K562 (cell line): ENCODE measurements at regions not wholly inside any gene's neighbourhood (a gene's known extent, or its start where the extent isn't known, plus 50 kb on each side); places are given as distances from the start of the nearest gene placed in this dataset.

Experiments used
- ATAC-seq: fragments of 200-7000 bp; cut with Tn5 transposase; 3 replicates; pipeline ENCODE4 v1.9.1; 2020; ENCODE audit warnings: moderate library complexity
- BruUV-seq: library from RNA; stranded (reverse); fragments of 400-500 nt; replicated peaks from 2 replicates; lab custom pipeline; 2021; lab: Mats Ljungman, UMichigan
- CTCF ChIA-PET: fragments of 300-600 bp; formaldehyde crosslinking; extraction: SDS; loops from one replicate; lab custom pipeline; 2021; ENCODE audit warnings: low intra/inter-chr PET ratio; lab: Yijun Ruan, JAX
- POLR2A ChIA-PET: fragments of 300-600, 350-650 bp; sonication (Branson Sonifier 250); formaldehyde crosslinking; extraction: SDS; loops from one replicate; lab custom pipeline; 2021; ENCODE audit warnings: antibody characterized with exemption, inconsistent platforms; lab: Yijun Ruan, JAX
- DNase-seq, 4 experiments: peaks; one replicate each; pipeline versions ENCODE4 v3.0.0 to v3.0.0-alpha.2; 2011 to 2018; ENCODE audit warnings: low spot score in 3 of 4, mixed read lengths in 3 of 4; ENCODE audit errors: extremely low read depth in 1 of 4
- FAIRE-seq: peaks from 2 replicates; lab custom pipeline; 2011; peaks lifted over from hg19 to GRCh38; lab: Jason Lieb, UNC
- H2AFZ ChIP-seq: 2 replicates; pipeline ENCODE4 v1.6.0; 2011; ENCODE audit warnings: low read depth, low read length, control low read depth, inconsistent platforms
- H3K27ac ChIP-seq: fragments of 200-600 bp; 3 replicates; pipeline ENCODE4 v1.8.0; 2011; ENCODE audit warnings: low read depth, mild to moderate bottlenecking, control low read depth, inconsistent platforms, low read length, moderate library complexity, mixed read lengths; ENCODE audit errors: extremely low read depth
- H3K27me3 ChIP-seq, 2 experiments: fragments of 300-600 bp in 1 of 2; 2 replicates in 1 of 2; 3 replicates in 1 of 2; pipeline versions ENCODE4 v1.6.0 to v1.8.0; 2011; ENCODE audit warnings: inconsistent platforms in 2 of 2, low read length in 2 of 2, mild to moderate bottlenecking in 1 of 2, mixed read lengths in 1 of 2, moderate library complexity in 1 of 2; ENCODE audit not compliant: control insufficient read depth in 2 of 2, insufficient read depth in 2 of 2
- H3K36me3 ChIP-seq: fragments of 300-600 bp; 3 replicates; pipeline ENCODE4 v1.8.0; 2011; ENCODE audit warnings: mild to moderate bottlenecking, low read length, inconsistent platforms; ENCODE audit not compliant: control insufficient read depth, insufficient read depth
- H3K4me1 ChIP-seq, 2 experiments: fragments of 200-600 bp in 1 of 2; replicated peaks in 1 of 2; 2 replicates in 1 of 2; 3 replicates in 1 of 2; pipeline versions ENCODE4 v1.5.1 to v1.8.0; 2011; ENCODE audit warnings: inconsistent platforms in 2 of 2, low read length in 2 of 2, mild to moderate bottlenecking in 1 of 2, mixed read lengths in 1 of 2, moderate library complexity in 1 of 2; ENCODE audit not compliant: control insufficient read depth in 2 of 2, insufficient read depth in 2 of 2
- H3K4me2 ChIP-seq: 2 replicates; pipeline ENCODE4 v1.6.1; 2011; ENCODE audit warnings: low read length, control low read depth, inconsistent platforms, mixed read lengths; ENCODE audit not compliant: insufficient read depth
- H3K4me3 ChIP-seq: fragments of 200-600 bp; sonication (generic), shearing (Covaris generic); 2 replicates; pipeline ENCODE4 v1.5.1; 2016; ENCODE audit warnings: control low read depth, inconsistent platforms
- H3K79me2 ChIP-seq: fragments of 200-600 bp; 3 replicates; pipeline ENCODE4 v1.8.0; 2011; ENCODE audit warnings: low read length, inconsistent platforms; ENCODE audit not compliant: control insufficient read depth, insufficient read depth
- H3K9ac ChIP-seq, 2 experiments: 2 replicates each; pipeline versions ENCODE4 v1.6.0 to v1.6.1; 2011; ENCODE audit warnings: low read depth in 2 of 2, low read length in 2 of 2, control low read depth in 1 of 2, inconsistent platforms in 1 of 2, mild to moderate bottlenecking in 1 of 2, mixed read lengths in 1 of 2; ENCODE audit not compliant: insufficient read depth in 1 of 2
- H3K9me1 ChIP-seq: one replicate; pipeline ENCODE4 v1.6.0; 2011; ENCODE audit warnings: inconsistent platforms, mild to moderate bottlenecking, low read length, moderate library complexity; ENCODE audit not compliant: control insufficient read depth, insufficient read depth
- H3K9me3 ChIP-seq: replicated peaks from 2 replicates; pipeline ENCODE4 v1.5.1; 2011; ENCODE audit warnings: low read depth, low read length, inconsistent platforms; ENCODE audit not compliant: control insufficient read depth, insufficient read depth
- H4K20me1 ChIP-seq: replicated peaks from 2 replicates; pipeline ENCODE4 v1.6.1; 2011; ENCODE audit warnings: low read length, inconsistent platforms, mixed read lengths; ENCODE audit not compliant: control insufficient read depth, insufficient read depth
- GATAD2B ChIP-seq: fragments of 450-650 bp; IDR thresholded peaks from 2 replicates; pipeline ENCODE4 v1.6.1; 2017; ENCODE audit warnings: mild to moderate bottlenecking, borderline replicate concordance
- MAZ ChIP-seq, 2 experiments: fragments of 450-650 bp in 1 of 2; sonication (generic) in 1 of 2; formaldehyde crosslinking; IDR thresholded peaks in 1 of 2; conservative IDR thresholded peaks in 1 of 2; 2 replicates each; pipeline versions ENCODE4 v1.4.0 to v1.5.0; 2020; ENCODE audit warnings: mild to moderate bottlenecking in 1 of 2, missing genetic modification reagents in 1 of 2
- MCM7 ChIP-seq, 2 experiments: fragments of 450-650 bp; IDR thresholded peaks; 2 replicates each; pipeline ENCODE4 v1.6.1; 2016 to 2018
- MTA2 ChIP-seq: fragments of 450-650 bp; IDR thresholded peaks from 2 replicates; pipeline ENCODE4 v1.6.1; 2016; ENCODE audit warnings: low read depth
- NR0B1 ChIP-seq: fragments of 450-650 bp; IDR thresholded peaks from one replicate; pipeline ENCODE4 v1.6.1; 2018; ENCODE audit warnings: mild to moderate bottlenecking, moderate library complexity; ENCODE audit not compliant: partially characterized antibody
- NR2C2 ChIP-seq, 2 experiments: fragments of 200-800 bp in 1 of 2; sonication (Bioruptor generic) in 1 of 2; sonication (generic) in 1 of 2; formaldehyde crosslinking in 1 of 2; IDR thresholded peaks; 2 replicates each; pipeline versions ENCODE4 v1.6.1 to v1.8.0; 2016 to 2022; ENCODE audit warnings: mild to moderate bottlenecking in 1 of 2, missing compliant biosample characterization in 1 of 2, missing genetic modification characterization in 1 of 2, missing genetic modification reagents in 1 of 2
- NRF1 ChIP-seq, 2 experiments: fragments of 450-650 bp; IDR thresholded peaks in 1 of 2; conservative IDR thresholded peaks in 1 of 2; 2 replicates each; pipeline ENCODE4 v1.6.1; 2014; ENCODE audit warnings: mild to moderate bottlenecking in 2 of 2
- RAD21 ChIP-seq, 2 experiments: fragments of 250-450 bp in 1 of 2; fragments of 450-650 bp in 1 of 2; sonication (Bioruptor Pico) in 1 of 2; formaldehyde crosslinking in 1 of 2; IDR thresholded peaks in 1 of 2; conservative IDR thresholded peaks in 1 of 2; 2 replicates each; pipeline versions ENCODE4 v1.4.0 to v1.8.0; 2020 to 2022; ENCODE audit warnings: mild to moderate bottlenecking in 2 of 2, moderate library complexity in 1 of 2
- SMARCA5 ChIP-seq: fragments of 450-650 bp; IDR thresholded peaks from 2 replicates; pipeline ENCODE4 v1.6.1; 2016
- THRB ChIP-seq: fragments of 450-650 bp; formaldehyde crosslinking; conservative IDR thresholded peaks from 2 replicates; pipeline ENCODE4 v1.4.0; 2022; ENCODE audit warnings: mild to moderate bottlenecking, missing genetic modification characterization
- XRCC5 ChIP-seq: fragments of 200-400 bp; formaldehyde crosslinking; IDR thresholded peaks from 2 replicates; pipeline ENCODE4 v1.6.1; 2017; ENCODE audit warnings: low read depth, mild to moderate bottlenecking, low read length
- WGBS: fragments of 100-300 bp; shearing (Covaris generic); methylation state at CpG from one replicate; pipeline ENCODE4 v1.1.6; 2016; ENCODE audit warnings: low coverage, mixed read lengths; ENCODE audit not compliant: insufficient coverage; ENCODE audit errors: missing lambda C conversion rate; 5-methylcytosine and 5-hydroxymethylcytosine counted together
- in situ Hi-C: fragments of 300-500 bp; cut with MboI; formaldehyde crosslinking; loops from 4 replicates; pipeline ENCODE4 v1.15.0; 2018; ENCODE audit warnings: inconsistent platforms, mixed read lengths
- intact Hi-C: fragments of 100-400 bp; cut with micrococcal nuclease; formaldehyde crosslinking; loops from 2 replicates; pipeline ENCODE4 v1.14.2; 2022

GRCh38 chr6:23176883-23177282 is 607.5 kb downstream of the HDGFL1 start:
- DNase-seq (peak in 2 of 4 experiments; percentile 2 to 13), FAIRE-seq (no peak), ATAC-seq (no peak)
- Histone ChIP-seq H2AFZ (no peak overlapping the region), H3K9ac (no peak overlapping the region), H3K27ac (no peak overlapping the region), H3K4me3 (no peak overlapping the region), H3K36me3 (no peaks in the 10 kb centered on the region), H3K27me3 (no peaks in the 10 kb centered on the region), H4K20me1 (no peaks in the 10 kb centered on the region), H3K4me1 (no peaks in the 10 kb centered on the region), H3K4me2 (no peak overlapping the region), H3K79me2 (no peaks in the 10 kb centered on the region), H3K9me1 (no peaks in the 10 kb centered on the region), H3K9me3 (no peaks in the 10 kb centered on the region; the same call in 1 of the 2 replicates)
- WGBS = 1% methylated on average over 11 of the region's 11 CpGs
- TF ChIP-seq NRF1 (conservative IDR thresholded peaks at IDR 0.05 in 1 of 2, IDR thresholded peaks at IDR 0.05 in 1 of 2) (0 out of 4 replicates have a peak, but pooled peaks of 1 of the 2 experiments have one; percentile 16), SMARCA5 (no peak), RAD21 (CRISPR knock-in tag; conservative IDR thresholded peaks at IDR 0.05 in 1 of 2, IDR thresholded peaks at IDR 0.05 in 1 of 2) (0 out of 4 replicates have a peak, but pooled peaks of 1 of the 2 experiments have one; percentile 8), NR0B1 (no peak)
- CTCF ChIA-PET = no interaction called here
- in situ Hi-C loops = no loop called here
- intact Hi-C loops = no loop called here
- POLR2A ChIA-PET = no interaction called here
- no TSS peak for BruUV-seq

GRCh38 chr6:23177806-23178205 is 608.4 kb downstream of the HDGFL1 start:
- TF ChIP-seq GATAD2B (no peak), XRCC5 (no peak), MTA2 (no peak), MCM7 (IDR thresholded peaks at IDR 0.05) (no peak), THRB (CRISPR knock-in tag) (no peak), NR2C2 (CRISPR knock-in tag; IDR thresholded peaks at IDR 0.05) (no peak), NR2C2 (tag; IDR thresholded peaks at IDR 0.05) (no peak), MAZ (CRISPR knock-in tag; conservative IDR thresholded peaks at IDR 0.05 in 1 of 2, IDR thresholded peaks at IDR 0.05 in 1 of 2) (no peak)
- DNase-seq (no peak), ATAC-seq (no peak), FAIRE-seq (no peak)
- in situ Hi-C loops (no loop called here), intact Hi-C loops (no loop called here)
- Histone ChIP-seq H3K4me3 (no peak overlapping the region), H3K36me3 (no peaks in the 10 kb centered on the region), H3K27ac (no peak overlapping the region), H2AFZ (no peak overlapping the region), H4K20me1 (no peaks in the 10 kb centered on the region), H3K9me1 (no peaks in the 10 kb centered on the region), H3K4me2 (no peak overlapping the region), H3K27me3 (no peaks in the 10 kb centered on the region), H3K4me1 (no peaks in the 10 kb centered on the region), H3K79me2 (no peaks in the 10 kb centered on the region), H3K9me3 (no peaks in the 10 kb centered on the region; the same call in 1 of the 2 replicates), H3K9ac (no peak overlapping the region)
- BruUV-seq = no TSS peak
- ChIA-PET CTCF (no interaction called here), POLR2A (no interaction called here)
- WGBS = 0% methylated on average over 1 of the region's 1 CpG
